H9 (cell line): ENCODE measurements at regions not wholly inside any gene's neighbourhood (a gene's known extent, or its start where the extent isn't known, plus 50 kb on each side); places are given as distances from the start of the nearest gene placed in this dataset.

Experiments used
- DNase-seq: peaks from one replicate; pipeline ENCODE4 v3.0.0-alpha.2; 2017
- H2AFZ ChIP-seq: one replicate; pipeline ENCODE4 v1.6.1; 2013; ENCODE audit warnings: mild to moderate bottlenecking, low read length, control low read depth, moderate library complexity
- H2AK5ac ChIP-seq: 2 replicates; pipeline ENCODE4 v1.6.1; 2013; ENCODE audit warnings: low read length, control low read depth, mixed read lengths; ENCODE audit not compliant: insufficient read length
- H2BK120ac ChIP-seq: one replicate; pipeline ENCODE4 v1.6.1; 2013; ENCODE audit warnings: low read depth, mild to moderate bottlenecking, low read length, control low read depth, inconsistent platforms; ENCODE audit not compliant: poor library complexity, severe bottlenecking
- H2BK12ac ChIP-seq: 2 replicates; pipeline ENCODE4 v1.6.1; 2013; ENCODE audit warnings: low read length, control low read depth, mixed read lengths, low read depth; ENCODE audit not compliant: insufficient read length
- H2BK15ac ChIP-seq: 2 replicates; pipeline ENCODE4 v1.6.1; 2013; ENCODE audit warnings: low read depth, low read length, control low read depth
- H2BK20ac ChIP-seq: one replicate; pipeline ENCODE4 v1.6.1; 2013; ENCODE audit warnings: low read depth, mild to moderate bottlenecking, low read length, control low read depth, inconsistent platforms; ENCODE audit not compliant: poor library complexity, severe bottlenecking
- H2BK5ac ChIP-seq: 2 replicates; pipeline ENCODE4 v1.6.1; 2013; ENCODE audit warnings: low read length, control low read depth, mixed read lengths; ENCODE audit not compliant: insufficient read length
- H3K14ac ChIP-seq: 2 replicates; pipeline ENCODE4 v1.6.1; 2013; ENCODE audit warnings: low read length, control low read depth; ENCODE audit not compliant: insufficient read depth
- H3K18ac ChIP-seq: 2 replicates; pipeline ENCODE4 v1.6.1; 2013; ENCODE audit warnings: low read depth, mild to moderate bottlenecking, mixed read lengths, low read length, control low read depth; ENCODE audit not compliant: insufficient read length
- H3K23ac ChIP-seq: 2 replicates; pipeline ENCODE4 v1.6.1; 2013; ENCODE audit warnings: low read length, control low read depth, mixed read lengths, low read depth; ENCODE audit not compliant: insufficient read length
- H3K23me2 ChIP-seq: 2 replicates; pipeline ENCODE4 v1.6.1; 2013; ENCODE audit warnings: low read depth, mild to moderate bottlenecking, mixed read lengths, low read length, control low read depth; ENCODE audit not compliant: insufficient read length, poor library complexity, severe bottlenecking
- H3K27ac ChIP-seq: 2 replicates; pipeline ENCODE4 v1.5.1; 2013; ENCODE audit warnings: low read length, control low read depth, mixed read lengths, low read depth; ENCODE audit not compliant: insufficient read length
- H3K27me3 ChIP-seq: 2 replicates; pipeline ENCODE4 v1.6.1; 2013; ENCODE audit warnings: low read length, control low read depth, inconsistent platforms; ENCODE audit not compliant: insufficient read depth
- H3K4ac ChIP-seq: 2 replicates; pipeline ENCODE4 v1.6.1; 2013; ENCODE audit warnings: low read depth, mild to moderate bottlenecking, control low read depth, inconsistent platforms, low read length, moderate library complexity
- H3K4me1 ChIP-seq: 2 replicates; pipeline ENCODE4 v1.6.1; 2013; ENCODE audit warnings: low read length, control low read depth, inconsistent platforms; ENCODE audit not compliant: insufficient read depth
- H3K4me2 ChIP-seq: 2 replicates; pipeline ENCODE4 v1.6.1; 2013; ENCODE audit warnings: low read length, control low read depth, mixed read lengths; ENCODE audit not compliant: insufficient read length, insufficient read depth
- H3K56ac ChIP-seq: 2 replicates; pipeline ENCODE4 v1.6.1; 2013; ENCODE audit warnings: low read depth, mild to moderate bottlenecking, mixed read lengths, low read length, control low read depth; ENCODE audit not compliant: insufficient read length
- H3K79me1 ChIP-seq: 2 replicates; pipeline ENCODE4 v1.6.1; 2013; ENCODE audit warnings: low read depth, mild to moderate bottlenecking, moderate library complexity, low read length, control low read depth, inconsistent platforms; ENCODE audit not compliant: insufficient read depth, poor library complexity, severe bottlenecking
- H3K79me2 ChIP-seq: 2 replicates; pipeline ENCODE4 v1.6.1; 2013; ENCODE audit warnings: low read length, control low read depth, inconsistent platforms; ENCODE audit not compliant: insufficient read depth
- H3K9ac ChIP-seq: 2 replicates; pipeline ENCODE4 v1.6.1; 2013; ENCODE audit warnings: low read length, control low read depth, mixed read lengths; ENCODE audit not compliant: insufficient read length; ENCODE audit errors: extremely low read depth
- H3K9me3 ChIP-seq: one replicate; pipeline ENCODE4 v1.6.1; 2013; ENCODE audit warnings: low read depth, low read length, inconsistent platforms; ENCODE audit not compliant: control insufficient read depth
- H3T11ph ChIP-seq: one replicate; pipeline ENCODE4 v1.6.1; 2013; ENCODE audit warnings: mild to moderate bottlenecking, low read length, control low read depth, inconsistent platforms
- H4K20me1 ChIP-seq: one replicate; pipeline ENCODE4 v1.6.1; 2013; ENCODE audit not compliant: control insufficient read depth, insufficient read length, insufficient read depth
- H4K5ac ChIP-seq: 2 replicates; pipeline ENCODE4 v1.6.1; 2013; ENCODE audit warnings: low read depth, mild to moderate bottlenecking, mixed read lengths, low read length, control low read depth; ENCODE audit not compliant: insufficient read length
- H4K8ac ChIP-seq: replicated peaks from 2 replicates; pipeline ENCODE4 v1.6.1; 2013; ENCODE audit warnings: low read length, control low read depth, mixed read lengths, low read depth; ENCODE audit not compliant: insufficient read length
- H4K91ac ChIP-seq: 2 replicates; pipeline ENCODE4 v1.6.1; 2013; ENCODE audit warnings: low read depth, mild to moderate bottlenecking, moderate library complexity, mixed read lengths, low read length, control low read depth; ENCODE audit not compliant: insufficient read length
- H3K27ac Mint-ChIP-seq, 3 experiments: 2 replicates in 2 of 3; 3 replicates in 1 of 3; pipeline ENCODE4 v1.8.0; 2020 to 2021; ENCODE audit warnings: mixed read lengths in 3 of 3, mild to moderate bottlenecking in 1 of 3, moderate library complexity in 1 of 3
- H3K27me3 Mint-ChIP-seq: 2 replicates; pipeline ENCODE4 v1.8.0; 2021; ENCODE audit warnings: low read depth, mild to moderate bottlenecking, moderate library complexity, mixed read lengths
- H3K36me3 Mint-ChIP-seq, 3 experiments: 2 replicates in 2 of 3; 3 replicates in 1 of 3; pipeline ENCODE4 v1.8.0; 2020 to 2021; ENCODE audit warnings: low read depth in 3 of 3, mixed read lengths in 3 of 3; ENCODE audit not compliant: insufficient read depth in 1 of 3
- H3K4me1 Mint-ChIP-seq, 2 experiments: 2 replicates each; pipeline ENCODE4 v1.8.0; 2020; ENCODE audit warnings: mixed read lengths in 2 of 2
- H3K4me3 Mint-ChIP-seq, 2 experiments: 2 replicates in 1 of 2; 3 replicates in 1 of 2; pipeline ENCODE4 v1.8.0; 2020 to 2021; ENCODE audit warnings: mild to moderate bottlenecking in 2 of 2, mixed read lengths in 2 of 2, moderate library complexity in 1 of 2
- H3K9me3 Mint-ChIP-seq, 2 experiments: 2 replicates in 1 of 2; 3 replicates in 1 of 2; pipeline ENCODE4 v1.8.0; 2020; ENCODE audit warnings: mild to moderate bottlenecking in 2 of 2, mixed read lengths in 2 of 2, moderate library complexity in 1 of 2
- CTCF ChIP-seq: fragments of 200-600 bp; sonication (generic); conservative IDR thresholded peaks from 3 replicates; pipeline ENCODE4 v1.8.0; 2021; ENCODE audit warnings: antibody characterized with exemption, mild to moderate bottlenecking

GRCh38 chr2:198702796-198703195, 754.9 kb downstream of the SATB2 start:
- Histone ChIP-seq H4K5ac (no peak overlapping the region), H2BK15ac (no peak overlapping the region), H3K27me3 (no peaks in the 10 kb centered on the region), H2BK20ac (no peak overlapping the region), H3K27ac (no peak overlapping the region), H3K79me2 (no peaks in the 10 kb centered on the region), H3K56ac (no peak overlapping the region), H2BK12ac (no peak overlapping the region), H3K79me1 (no peaks in the 10 kb centered on the region), H2AK5ac (no peak overlapping the region), H2AFZ (no peak overlapping the region), H2BK120ac (no peak overlapping the region), H3K14ac (no peak overlapping the region), H3K9me3 (no peaks in the 10 kb centered on the region), H2BK5ac (no peak overlapping the region), H4K8ac (no peak overlapping the region), H4K20me1 (no peaks in the 10 kb centered on the region), H3K23ac (no peak overlapping the region), H3K9ac (no peak overlapping the region), H3K23me2 (no peaks in the 10 kb centered on the region), H3K4me1 (no peaks in the 10 kb centered on the region), H3K4me2 (no peak overlapping the region), H4K91ac (no peak overlapping the region), H3K4ac (no peak overlapping the region), H3T11ph (no peak overlapping the region), H3K18ac (no peak overlapping the region)
- Mint-ChIP-seq H3K27me3 (no peaks in the 10 kb centered on the region), H3K4me1 (peaks cover 0 to 10% of the 10 kb centered on the region in 2 experiments; a peak in 2 of 4 replicates), H3K27ac (no peak overlapping the region), H3K9me3 (no peaks in the 10 kb centered on the region), H3K4me3 (no peak overlapping the region), H3K36me3 (no peaks in the 10 kb centered on the region)
- no peak for DNase-seq
- TF ChIP-seq CTCF = no peak
